ENCODE measurements at regions not wholly inside any gene's neighbourhood (a gene's known extent, or its start where the extent isn't known, plus 50 kb on each side); places are given as distances from the start of the nearest gene placed in this dataset.
"Not testable (repeated sequence)": the region's sequence is repeated elsewhere in the genome, so short reads cannot be mapped to it uniquely, and the experiment has no call there.

GRCh38 chr3:14272959-14273560, 94.4 kb downstream of the LSM3 start:
- not testable (repeated sequence) for H3K36me3 ChIP-seq (ENCODE audit: control insufficient read depth in 3 of 3, insufficient read depth in 3 of 3, low read length in 3 of 3); H3K4me3 ChIP-seq (ENCODE audit: low read length in 3 of 3); H3K9me3 ChIP-seq (ENCODE audit: control insufficient read depth in 3 of 3, low read length in 3 of 3); H3K4me1 ChIP-seq (ENCODE audit: control insufficient read depth in 3 of 3, insufficient read depth in 3 of 3, low read length in 3 of 3); H3K9ac ChIP-seq (ENCODE audit: low read depth in 1 of 3, low read length in 3 of 3); H3K27ac ChIP-seq (ENCODE audit: low read depth, low read length); H3K27me3 ChIP-seq (ENCODE audit: control insufficient read depth in 3 of 3, insufficient read depth in 3 of 3, low read length in 3 of 3)

- no peak overlapping the region for H3K4me3 ChIP-seq (ENCODE audit: low read length in 3 of 3)
- peaks cover 0 to 6% (median 3%) of the 10 kb centered on the region in 3 donors for H3K27me3 ChIP-seq (ENCODE audit: control insufficient read depth in 3 of 3, insufficient read depth in 3 of 3, low read length in 3 of 3)
- no peaks in the 10 kb centered on the region for H3K9me3 ChIP-seq (ENCODE audit: control insufficient read depth in 3 of 3, low read length in 3 of 3)
- peaks cover under 1 to 7% (median 3%) of the 10 kb centered on the region in 3 donors for H3K4me1 ChIP-seq (ENCODE audit: control insufficient read depth in 3 of 3, insufficient read depth in 3 of 3, low read length in 3 of 3)
- H3K36me3 ChIP-seq (ENCODE audit: control insufficient read depth in 3 of 3, insufficient read depth in 3 of 3, low read length in 3 of 3), result no peaks in the 10 kb centered on the region
- H3K9ac ChIP-seq (ENCODE audit: low read depth in 1 of 3, low read length in 3 of 3), result no peak overlapping the region
- H3K27ac ChIP-seq (ENCODE audit: low read depth, low read length), result no peak overlapping the region
Measured at GRCh38 chr3:14273901-14274611, 95.4 kb downstream of the LSM3 start.

GRCh38 chr3:14274612-14274936, 96.0 kb downstream of the LSM3 start:
- Histone ChIP-seq H3K9ac (ENCODE audit: low read depth in 1 of 3, low read length in 3 of 3) (no peak overlapping the region), H3K4me3 (ENCODE audit: low read length in 3 of 3) (no peak overlapping the region), H3K36me3 (ENCODE audit: control insufficient read depth in 3 of 3, insufficient read depth in 3 of 3, low read length in 3 of 3) (no peaks in the 10 kb centered on the region), H3K4me1 (ENCODE audit: control insufficient read depth in 3 of 3, insufficient read depth in 3 of 3, low read length in 3 of 3) (peaks cover 4 to 12% (median 5%) of the 10 kb centered on the region in 3 donors), H3K27me3 (ENCODE audit: control insufficient read depth in 3 of 3, insufficient read depth in 3 of 3, low read length in 3 of 3) (peaks cover 0 to 6% (median 4%) of the 10 kb centered on the region in 3 donors), H3K9me3 (ENCODE audit: control insufficient read depth in 3 of 3, low read length in 3 of 3) (no peaks in the 10 kb centered on the region), H3K27ac (ENCODE audit: low read depth, low read length) (no peak overlapping the region)

DNA sequence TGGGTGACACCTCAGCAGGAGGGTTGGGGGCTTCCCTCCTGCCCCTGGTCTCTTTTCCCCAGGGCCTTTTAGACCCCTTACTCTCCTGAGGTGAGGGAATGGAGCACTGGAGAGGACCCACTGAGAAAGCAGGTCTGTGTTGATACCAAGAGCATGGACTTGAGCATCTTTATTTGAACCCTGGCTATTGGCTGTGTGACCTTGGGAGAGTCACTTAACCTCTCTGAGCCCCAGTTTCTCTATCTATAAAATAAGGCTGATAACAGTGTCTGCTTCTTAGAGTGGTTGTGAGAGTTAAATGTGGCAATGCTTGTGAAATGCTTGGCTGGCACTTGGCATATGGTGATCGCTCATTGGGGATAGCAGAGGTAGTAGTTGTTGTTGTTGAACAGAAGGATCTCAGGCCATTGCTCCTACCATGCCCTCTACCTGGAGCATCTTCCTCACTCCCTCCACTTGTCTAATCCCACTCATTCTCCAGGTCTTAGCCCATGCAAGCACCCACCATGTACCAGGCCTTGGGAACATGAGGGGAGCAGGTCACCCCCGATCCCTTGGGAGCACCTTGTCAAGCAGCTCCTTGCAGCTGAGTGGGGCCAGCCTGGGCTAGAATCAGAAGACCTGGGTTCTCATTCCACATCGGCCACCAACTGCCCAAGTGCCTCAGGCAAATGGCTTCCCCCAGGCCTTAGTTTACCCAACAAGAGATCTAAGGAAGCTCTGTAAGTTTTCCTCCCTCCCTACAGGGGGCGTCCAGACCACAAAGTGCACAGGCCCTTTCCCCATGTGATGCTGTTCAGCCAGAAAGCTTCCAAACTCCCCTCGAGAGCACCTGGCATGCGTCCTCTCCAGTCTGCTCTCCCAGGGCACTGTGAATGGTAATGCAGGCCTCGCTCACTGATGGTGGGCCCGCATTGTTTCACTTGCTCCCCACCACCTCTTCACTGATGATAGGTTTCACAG, 96.7 kb downstream of the LSM3 start:
- Histone ChIP-seq H3K4me3 (ENCODE audit: low read length in 3 of 3) (no peak overlapping the region), H3K36me3 (ENCODE audit: control insufficient read depth in 3 of 3, insufficient read depth in 3 of 3, low read length in 3 of 3) (no peaks in the 10 kb centered on the region), H3K27ac (ENCODE audit: low read depth, low read length) (no peak overlapping the region), H3K9me3 (ENCODE audit: control insufficient read depth in 3 of 3, low read length in 3 of 3) (no peaks in the 10 kb centered on the region), H3K27me3 (ENCODE audit: control insufficient read depth in 3 of 3, insufficient read depth in 3 of 3, low read length in 3 of 3) (peaks cover 0 to 6% (median 6%) of the 10 kb centered on the region in 3 donors), H3K4me1 (ENCODE audit: control insufficient read depth in 3 of 3, insufficient read depth in 3 of 3, low read length in 3 of 3) (peaks cover 8 to 12% (median 9%) of the 10 kb centered on the region in 3 donors), H3K9ac (ENCODE audit: low read depth in 1 of 3, low read length in 3 of 3) (no peak overlapping the region)

DNA sequence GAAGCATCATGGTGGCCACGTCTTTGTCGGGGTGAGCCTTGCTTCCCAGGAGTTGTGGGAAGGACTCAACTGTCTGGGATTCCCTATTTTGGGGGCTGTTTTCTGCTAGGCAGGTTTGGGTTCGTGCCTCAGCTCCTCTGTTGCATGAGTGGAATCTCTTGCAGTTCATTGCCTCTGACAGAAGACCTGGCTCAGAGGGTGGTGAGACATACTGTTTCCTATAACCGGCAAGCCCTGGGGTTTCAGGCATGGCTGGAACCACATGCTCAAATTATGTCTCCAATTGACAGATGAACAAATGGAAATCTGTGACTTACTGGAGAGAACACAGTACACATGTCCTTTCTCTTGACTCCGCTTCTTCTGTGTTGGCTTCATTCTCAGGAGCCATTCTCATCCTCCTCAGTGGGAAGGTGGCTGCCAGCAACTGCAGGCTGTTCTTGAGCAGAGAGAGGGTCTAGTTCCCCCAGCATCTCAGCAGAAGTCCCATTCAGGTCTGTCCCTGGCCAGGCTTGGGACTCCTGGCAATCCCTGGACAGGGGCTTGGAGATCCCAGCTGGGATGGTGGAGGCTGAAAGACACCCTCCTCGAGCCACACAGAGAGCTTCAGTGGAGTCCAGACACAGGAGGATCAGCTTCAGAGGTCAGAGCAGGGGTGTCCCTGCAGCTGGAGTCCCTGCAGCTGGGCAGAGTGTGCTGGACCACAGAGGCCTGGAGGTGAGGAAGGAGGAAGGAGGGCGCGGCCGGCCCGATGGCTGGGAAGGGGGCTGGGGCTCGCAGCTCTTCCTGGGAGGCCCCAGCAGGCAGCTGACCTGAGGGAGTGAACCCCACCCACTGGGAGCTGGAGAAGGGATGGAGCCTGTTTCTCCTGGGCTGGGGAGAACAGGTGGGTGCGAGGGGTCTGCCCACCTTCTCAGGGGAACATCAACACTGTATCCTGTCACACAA, 97.6 kb downstream of the LSM3 start:
- Histone ChIP-seq H3K9ac (ENCODE audit: low read depth in 1 of 3, low read length in 3 of 3) (no peak overlapping the region), H3K27ac (ENCODE audit: low read depth, low read length) (no peak overlapping the region), H3K9me3 (ENCODE audit: control insufficient read depth in 3 of 3, low read length in 3 of 3) (no peaks in the 10 kb centered on the region), H3K4me1 (ENCODE audit: control insufficient read depth in 3 of 3, insufficient read depth in 3 of 3, low read length in 3 of 3) (peaks cover 8 to 12% (median 9%) of the 10 kb centered on the region in 3 donors), H3K36me3 (ENCODE audit: control insufficient read depth in 3 of 3, insufficient read depth in 3 of 3, low read length in 3 of 3) (no peaks in the 10 kb centered on the region), H3K4me3 (ENCODE audit: low read length in 3 of 3) (no peak overlapping the region), H3K27me3 (ENCODE audit: control insufficient read depth in 3 of 3, insufficient read depth in 3 of 3, low read length in 3 of 3) (peaks cover 0 to 6% (median 6%) of the 10 kb centered on the region in 3 donors)

DNA sequence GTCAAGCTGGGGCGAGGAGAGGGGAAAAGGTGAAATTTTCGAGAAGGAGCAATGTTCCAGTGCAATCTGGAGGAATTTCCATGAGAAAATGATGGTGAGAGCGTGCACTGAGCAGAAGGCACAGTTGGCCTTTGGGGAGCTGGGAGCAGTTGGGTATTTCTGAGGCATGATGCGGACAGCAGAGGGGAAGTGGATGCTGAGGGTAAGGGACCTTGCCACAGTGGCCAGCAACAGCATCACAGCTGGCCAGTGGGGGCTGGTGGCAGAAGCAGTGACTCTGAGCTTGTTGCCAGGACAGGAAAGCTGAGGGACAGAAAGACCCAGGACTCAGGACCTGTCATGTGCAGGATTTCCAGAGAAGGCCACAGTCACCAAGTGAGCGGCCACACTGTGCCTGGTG, 98.9 kb downstream of the LSM3 start:
- Histone ChIP-seq H3K9ac (ENCODE audit: low read depth in 1 of 3, low read length in 3 of 3) (no peak overlapping the region), H3K27ac (ENCODE audit: low read depth, low read length) (no peak overlapping the region), H3K27me3 (ENCODE audit: control insufficient read depth in 3 of 3, insufficient read depth in 3 of 3, low read length in 3 of 3) (peaks cover 0 to 6% (median 6%) of the 10 kb centered on the region in 3 donors), H3K4me1 (ENCODE audit: control insufficient read depth in 3 of 3, insufficient read depth in 3 of 3, low read length in 3 of 3) (peaks cover 15 to 22% (median 16%) of the 10 kb centered on the region in 3 donors), H3K36me3 (ENCODE audit: control insufficient read depth in 3 of 3, insufficient read depth in 3 of 3, low read length in 3 of 3) (no peaks in the 10 kb centered on the region), H3K9me3 (ENCODE audit: control insufficient read depth in 3 of 3, low read length in 3 of 3) (no peaks in the 10 kb centered on the region), H3K4me3 (ENCODE audit: low read length in 3 of 3) (no peak overlapping the region)

GRCh38 chr3:14278265-14278798, 99.7 kb downstream of the LSM3 start:
- no peak overlapping the region for H3K9ac ChIP-seq (ENCODE audit: low read depth in 1 of 3, low read length in 3 of 3)
- H3K4me1 ChIP-seq (ENCODE audit: control insufficient read depth in 3 of 3, insufficient read depth in 3 of 3, low read length in 3 of 3), result peaks cover 20 to 29% (median 23%) of the 10 kb centered on the region in 3 donors
- H3K4me3 ChIP-seq (ENCODE audit: low read length in 3 of 3), result no peak overlapping the region
- no peak overlapping the region for H3K27ac ChIP-seq (ENCODE audit: low read depth, low read length)
- H3K27me3 ChIP-seq (ENCODE audit: control insufficient read depth in 3 of 3, insufficient read depth in 3 of 3, low read length in 3 of 3), result peaks cover 0 to 6% (median 6%) of the 10 kb centered on the region in 3 donors
- H3K9me3 ChIP-seq (ENCODE audit: control insufficient read depth in 3 of 3, low read length in 3 of 3), result no peaks in the 10 kb centered on the region
- H3K36me3 ChIP-seq (ENCODE audit: control insufficient read depth in 3 of 3, insufficient read depth in 3 of 3, low read length in 3 of 3), result no peaks in the 10 kb centered on the region

GRCh38 chr3:14278799-14279625, 100.4 kb downstream of the LSM3 start:
- Histone ChIP-seq H3K36me3 (ENCODE audit: control insufficient read depth in 3 of 3, insufficient read depth in 3 of 3, low read length in 3 of 3) (no peaks in the 10 kb centered on the region), H3K27me3 (ENCODE audit: control insufficient read depth in 3 of 3, insufficient read depth in 3 of 3, low read length in 3 of 3) (peaks cover 0 to 6% (median 6%) of the 10 kb centered on the region in 3 donors), H3K4me1 (ENCODE audit: control insufficient read depth in 3 of 3, insufficient read depth in 3 of 3, low read length in 3 of 3) (peaks cover 21 to 29% (median 29%) of the 10 kb centered on the region in 3 donors), H3K27ac (ENCODE audit: low read depth, low read length) (no peak overlapping the region), H3K9me3 (ENCODE audit: control insufficient read depth in 3 of 3, low read length in 3 of 3) (no peaks in the 10 kb centered on the region), H3K9ac (ENCODE audit: low read depth in 1 of 3, low read length in 3 of 3) (peak overlapping the region in 1 of 3 donors; percentile 25), H3K4me3 (ENCODE audit: low read length in 3 of 3) (no peak overlapping the region)

Measured in skeletal muscle tissue (tissue), 3 donors.